ENCODE measurements at regions not wholly inside any gene's neighbourhood (a gene's known extent, or its start where the extent isn't known, plus 50 kb on each side); places are given as distances from the start of the nearest gene placed in this dataset.

GRCh38 chr7:69508736-69509135 lies 89.5 kb upstream of the AUTS2 start:
- no peak for TF ChIP-seq CTCF (IDR thresholded peaks at IDR 0.05)
- no peak for TF ChIP-seq EP300 (IDR thresholded peaks at IDR 0.05)
- TF ChIP-seq POLR2A (IDR thresholded peaks at IDR 0.05), result no peak
- TF ChIP-seq POLR2AphosphoS5 (IDR thresholded peaks at IDR 0.05), result no peak
